Thoracic aorta (tissue), 2 donors: ENCODE measurements at regions not wholly inside any gene's neighbourhood (a gene's known extent, or its start where the extent isn't known, plus 50 kb on each side); places are given as distances from the start of the nearest gene placed in this dataset.

Source experiments
- ATAC-seq: fragments of 150-250 bp; one replicate; pipeline ENCODE4 v1.8.0; 2017; ENCODE audit warnings: low read depth; ENCODE audit not compliant: insufficient number of reproducible peaks, low FRiP score
- DNase-seq: peaks from one replicate; pipeline ENCODE4 v3.0.0-alpha.2; 2020; ENCODE audit warnings: low spot score
- H3K27ac ChIP-seq, 2 donors: fragments of 200-600 bp; sonication (generic); 1 replicate in 1 of 2; 2 replicates in 1 of 2; pipeline ENCODE4 v1.5.1; 2016; ENCODE audit warnings: mild to moderate bottlenecking in 2 of 2, moderate library complexity in 2 of 2
- H3K27me3 ChIP-seq: fragments of 200-600 bp; sonication (generic); replicated peaks from 2 replicates; pipeline ENCODE4 v1.6.0; 2016; ENCODE audit warnings: mild to moderate bottlenecking; ENCODE audit not compliant: insufficient read depth
- H3K36me3 ChIP-seq: fragments of 200-600 bp; sonication (generic); one replicate; pipeline ENCODE4 v1.5.1; 2016
- H3K4me1 ChIP-seq, 2 donors: fragments of 200-600 bp; sonication (generic); 1 replicate in 1 of 2; 2 replicates in 1 of 2; pipeline versions ENCODE4 v1.5.1 to v1.6.0; 2016; ENCODE audit warnings: low read depth in 2 of 2, mild to moderate bottlenecking in 1 of 2; ENCODE audit not compliant: control insufficient read depth in 1 of 2
- H3K4me3 ChIP-seq: fragments of 200-600 bp; sonication (generic); 2 replicates; pipeline ENCODE4 v1.5.1; 2016; ENCODE audit warnings: mild to moderate bottlenecking
- H3K9me3 ChIP-seq: fragments of 200-600 bp; sonication (generic); 2 replicates; pipeline ENCODE4 v1.5.1; 2016
- TF ChIP-seq, protein P1 (sequence below): fragments of 200-600 bp; sonication (generic); IDR thresholded peaks from one replicate; pipeline ENCODE4 v1.5.1; 2019; ENCODE audit warnings: antibody characterized with exemption

- Histone ChIP-seq H3K4me1 (no peaks in the 10 kb centered on the region), H3K27me3 (no peaks in the 10 kb centered on the region), H3K27ac (no peak overlapping the region), H3K9me3 (no peaks in the 10 kb centered on the region), H3K4me3 (no peak overlapping the region), H3K36me3 (no peaks in the 10 kb centered on the region)
- DNase-seq (no peak), ATAC-seq (no peak)
- TF ChIP-seq, protein P1, sequence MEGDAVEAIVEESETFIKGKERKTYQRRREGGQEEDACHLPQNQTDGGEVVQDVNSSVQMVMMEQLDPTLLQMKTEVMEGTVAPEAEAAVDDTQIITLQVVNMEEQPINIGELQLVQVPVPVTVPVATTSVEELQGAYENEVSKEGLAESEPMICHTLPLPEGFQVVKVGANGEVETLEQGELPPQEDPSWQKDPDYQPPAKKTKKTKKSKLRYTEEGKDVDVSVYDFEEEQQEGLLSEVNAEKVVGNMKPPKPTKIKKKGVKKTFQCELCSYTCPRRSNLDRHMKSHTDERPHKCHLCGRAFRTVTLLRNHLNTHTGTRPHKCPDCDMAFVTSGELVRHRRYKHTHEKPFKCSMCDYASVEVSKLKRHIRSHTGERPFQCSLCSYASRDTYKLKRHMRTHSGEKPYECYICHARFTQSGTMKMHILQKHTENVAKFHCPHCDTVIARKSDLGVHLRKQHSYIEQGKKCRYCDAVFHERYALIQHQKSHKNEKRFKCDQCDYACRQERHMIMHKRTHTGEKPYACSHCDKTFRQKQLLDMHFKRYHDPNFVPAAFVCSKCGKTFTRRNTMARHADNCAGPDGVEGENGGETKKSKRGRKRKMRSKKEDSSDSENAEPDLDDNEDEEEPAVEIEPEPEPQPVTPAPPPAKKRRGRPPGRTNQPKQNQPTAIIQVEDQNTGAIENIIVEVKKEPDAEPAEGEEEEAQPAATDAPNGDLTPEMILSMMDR, result no peak
Measured at GRCh38 chr7:12961910-12962480, 274.6 kb downstream of the ARL4A start.

DNA sequence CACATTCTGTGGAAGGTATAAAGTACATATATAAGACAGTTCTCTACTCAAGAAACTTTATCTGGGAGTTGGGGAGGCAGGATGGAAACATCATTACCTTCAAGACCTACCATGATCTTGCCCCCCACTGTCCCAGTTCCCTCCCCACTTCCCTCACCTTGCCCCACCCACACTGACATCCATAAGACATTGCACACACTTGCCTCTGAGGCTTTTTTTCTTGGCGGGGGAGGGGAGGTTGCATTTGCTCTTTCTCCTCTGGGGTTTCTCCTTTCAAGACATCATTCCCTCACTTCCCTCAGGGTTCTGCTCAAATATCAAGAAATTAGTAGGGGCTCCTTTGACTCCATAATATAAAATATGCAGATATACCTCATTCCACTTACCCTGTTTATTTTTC lies 276.0 kb downstream of the ARL4A start:
- Histone ChIP-seq H3K36me3 (no peaks in the 10 kb centered on the region), H3K4me1 (no peaks in the 10 kb centered on the region), H3K27me3 (no peaks in the 10 kb centered on the region), H3K27ac (no peak overlapping the region), H3K9me3 (no peaks in the 10 kb centered on the region), H3K4me3 (no peak overlapping the region)
- TF ChIP-seq, protein P1, result no peak
- ATAC-seq (no peak), DNase-seq (no peak)

GRCh38 chr7:12964836-12965235 lies 277.4 kb downstream of the ARL4A start:
- DNase-seq (no peak), ATAC-seq (no peak)
- Histone ChIP-seq H3K27me3 (no peaks in the 10 kb centered on the region), H3K9me3 (no peaks in the 10 kb centered on the region), H3K36me3 (no peaks in the 10 kb centered on the region), H3K4me1 (no peaks in the 10 kb centered on the region), H3K4me3 (no peak overlapping the region), H3K27ac (no peak overlapping the region)
- TF ChIP-seq, protein P1, result no peak

DNA sequence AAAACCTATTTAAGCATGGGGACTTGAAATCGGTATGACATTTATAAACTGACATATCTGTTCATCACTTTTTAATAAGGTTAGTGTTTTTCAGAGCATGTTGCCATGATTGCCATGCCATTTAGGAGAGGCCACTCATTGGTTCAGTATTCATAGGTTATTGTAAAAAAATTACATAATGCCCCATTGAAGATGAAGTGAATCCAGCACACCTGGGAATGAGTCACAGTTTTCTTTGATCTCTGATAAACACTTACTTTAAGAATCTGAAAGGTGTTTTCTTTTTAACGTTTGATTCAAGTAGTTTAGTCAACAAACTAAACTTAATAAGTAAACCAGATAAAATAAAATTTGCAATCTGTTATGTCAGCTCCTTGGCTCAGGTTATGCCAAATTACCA lies 278.3 kb downstream of the ARL4A start:
- Histone ChIP-seq H3K36me3 (no peaks in the 10 kb centered on the region), H3K4me1 (no peaks in the 10 kb centered on the region), H3K9me3 (no peaks in the 10 kb centered on the region), H3K27ac (no peak overlapping the region), H3K27me3 (no peaks in the 10 kb centered on the region), H3K4me3 (no peak overlapping the region)
- no peak for ATAC-seq
- DNase-seq, result no peak
- TF ChIP-seq, protein P1, result no peak

GRCh38 chr7:12967322-12967721 lies 279.9 kb downstream of the ARL4A start:
- TF ChIP-seq, protein P1, result no peak
- no peaks in the 10 kb centered on the region for H3K4me1 ChIP-seq
- no peaks in the 10 kb centered on the region for H3K27me3 ChIP-seq
- DNase-seq, result no peak
- H3K27ac ChIP-seq, result no peak overlapping the region
- no peak for ATAC-seq
- no peaks in the 10 kb centered on the region for H3K9me3 ChIP-seq
- H3K4me3 ChIP-seq, result no peak overlapping the region
- H3K36me3 ChIP-seq, result no peaks in the 10 kb centered on the region
